ENCODE measurements at regions not wholly inside any gene's neighbourhood (a gene's known extent, or its start where the extent isn't known, plus 50 kb on each side); places are given as distances from the start of the nearest gene placed in this dataset.

DNA sequence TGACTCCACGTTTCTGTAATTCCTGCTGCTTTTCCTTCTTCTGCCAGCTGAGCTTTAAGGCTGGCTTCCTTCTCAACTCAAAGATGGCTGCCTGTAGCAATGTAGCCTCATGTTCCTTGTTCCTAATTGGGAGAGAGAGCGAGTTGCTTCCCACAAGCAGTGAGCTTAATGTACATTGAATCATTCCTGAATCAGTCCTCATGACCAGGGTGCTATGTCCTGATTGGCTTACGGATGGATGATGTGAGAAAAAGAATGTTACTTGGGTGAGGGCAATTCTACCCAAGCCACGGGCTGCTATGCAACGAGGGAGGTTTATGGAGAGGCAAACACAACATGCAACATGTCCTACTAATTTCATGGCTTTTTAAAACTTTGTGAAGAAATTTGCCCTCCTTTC is 356.2 kb downstream of the RASEF start:
- TF ChIP-seq, protein P1, sequence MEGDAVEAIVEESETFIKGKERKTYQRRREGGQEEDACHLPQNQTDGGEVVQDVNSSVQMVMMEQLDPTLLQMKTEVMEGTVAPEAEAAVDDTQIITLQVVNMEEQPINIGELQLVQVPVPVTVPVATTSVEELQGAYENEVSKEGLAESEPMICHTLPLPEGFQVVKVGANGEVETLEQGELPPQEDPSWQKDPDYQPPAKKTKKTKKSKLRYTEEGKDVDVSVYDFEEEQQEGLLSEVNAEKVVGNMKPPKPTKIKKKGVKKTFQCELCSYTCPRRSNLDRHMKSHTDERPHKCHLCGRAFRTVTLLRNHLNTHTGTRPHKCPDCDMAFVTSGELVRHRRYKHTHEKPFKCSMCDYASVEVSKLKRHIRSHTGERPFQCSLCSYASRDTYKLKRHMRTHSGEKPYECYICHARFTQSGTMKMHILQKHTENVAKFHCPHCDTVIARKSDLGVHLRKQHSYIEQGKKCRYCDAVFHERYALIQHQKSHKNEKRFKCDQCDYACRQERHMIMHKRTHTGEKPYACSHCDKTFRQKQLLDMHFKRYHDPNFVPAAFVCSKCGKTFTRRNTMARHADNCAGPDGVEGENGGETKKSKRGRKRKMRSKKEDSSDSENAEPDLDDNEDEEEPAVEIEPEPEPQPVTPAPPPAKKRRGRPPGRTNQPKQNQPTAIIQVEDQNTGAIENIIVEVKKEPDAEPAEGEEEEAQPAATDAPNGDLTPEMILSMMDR (IDR thresholded peaks at IDR 0.05): no peak
- Histone ChIP-seq H3K4me1 (no peaks in the 10 kb centered on the region), H3K4me3 (no peak overlapping the region), H3K9me3 (no peaks in the 10 kb centered on the region), H3K27me3 (no peaks in the 10 kb centered on the region), H3K27ac (no peak overlapping the region), H3K36me3 (no peaks in the 10 kb centered on the region)
- no peak for DNase-seq (ENCODE audit: low spot score)

DNA sequence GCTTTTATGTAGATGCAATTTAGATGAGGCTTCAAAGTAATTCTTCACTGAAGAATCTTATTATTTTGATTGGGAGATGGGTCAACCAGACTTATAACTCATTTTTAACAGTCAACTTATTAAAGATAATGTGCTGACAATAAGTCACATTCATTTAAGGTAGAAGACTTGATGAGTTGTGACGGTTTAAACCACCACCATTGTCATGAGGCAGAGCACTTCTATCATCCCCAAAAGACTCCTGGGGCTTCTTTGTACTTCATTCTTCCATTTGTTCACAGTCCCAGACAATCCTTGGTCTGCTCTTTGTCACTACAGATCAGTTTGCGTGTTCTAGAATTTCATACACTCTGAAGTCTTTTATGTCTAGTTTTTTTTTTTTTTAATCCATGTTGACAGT is 346.1 kb downstream of the RASEF start:
- H3K27me3 ChIP-seq: no peaks in the 10 kb centered on the region
- peaks cover 0 to 12% of the 10 kb centered on the region in 2 donors for H3K9me3 ChIP-seq
- TF ChIP-seq, protein P1 (IDR thresholded peaks at IDR 0.05): no peak
- H3K4me1 ChIP-seq: no peaks in the 10 kb centered on the region
- no peak overlapping the region for H3K4me3 ChIP-seq
- DNase-seq (ENCODE audit: low spot score): no peak
- H3K27ac ChIP-seq: no peak overlapping the region
- H3K36me3 ChIP-seq: no peaks in the 10 kb centered on the region

DNA sequence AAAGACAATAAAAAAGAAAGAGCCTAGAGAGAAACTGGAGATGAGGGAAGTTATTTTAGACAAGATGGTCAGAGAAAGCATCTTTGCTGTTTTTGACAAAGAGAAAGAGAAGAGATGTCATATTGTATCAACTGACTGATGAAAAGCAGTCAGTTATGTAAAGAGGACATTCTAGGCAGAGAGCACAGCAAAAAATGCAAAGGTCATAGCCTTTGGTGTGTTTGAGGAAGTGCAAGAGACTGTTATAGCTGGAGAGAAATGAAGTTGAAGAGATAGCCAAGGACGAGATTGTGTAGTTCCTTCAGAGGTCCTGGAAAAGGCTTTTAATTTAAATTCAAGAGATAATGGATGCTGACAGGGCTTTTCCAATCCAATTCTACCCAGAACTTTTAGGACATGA is 342.4 kb downstream of the RASEF start:
- TF ChIP-seq, protein P1 (IDR thresholded peaks at IDR 0.05): no peak

DNA sequence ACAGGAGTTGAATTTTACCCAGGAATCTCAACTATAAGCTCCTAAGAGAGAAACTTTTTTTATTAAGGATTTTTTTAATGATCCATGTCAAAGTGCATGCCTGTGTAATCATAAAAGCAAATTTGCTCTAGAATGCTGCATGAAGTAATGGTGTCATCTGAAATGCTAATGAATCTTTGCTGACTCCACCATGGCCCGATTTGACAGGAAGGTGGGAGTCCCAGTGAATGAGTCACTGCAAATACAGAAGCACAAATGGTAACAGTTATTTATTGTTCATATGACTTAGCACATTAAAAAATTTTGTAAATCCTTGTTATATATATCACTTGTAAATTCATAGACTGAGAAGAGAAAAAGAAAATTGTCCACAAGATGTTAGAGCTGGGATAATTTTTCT is 341.3 kb downstream of the RASEF start:
- no peaks in the 10 kb centered on the region for H3K4me1 ChIP-seq
- no peaks in the 10 kb centered on the region for H3K36me3 ChIP-seq
- H3K9me3 ChIP-seq: no peaks in the 10 kb centered on the region
- no peak for DNase-seq (ENCODE audit: low spot score)
- H3K4me3 ChIP-seq: no peak overlapping the region
- TF ChIP-seq, protein P1 (IDR thresholded peaks at IDR 0.05): no peak
- H3K27ac ChIP-seq: no peak overlapping the region
- H3K27me3 ChIP-seq: no peaks in the 10 kb centered on the region

More for the DNA sequence above, 342.4 kb downstream of the RASEF start:
- no peaks in the 10 kb centered on the region for H3K9me3 ChIP-seq
- no peak overlapping the region for H3K27ac ChIP-seq
- no peak for DNase-seq (ENCODE audit: low spot score)
- no peaks in the 10 kb centered on the region for H3K27me3 ChIP-seq
- no peaks in the 10 kb centered on the region for H3K4me1 ChIP-seq
- H3K4me3 ChIP-seq: no peak overlapping the region
- H3K36me3 ChIP-seq: no peaks in the 10 kb centered on the region

DNA sequence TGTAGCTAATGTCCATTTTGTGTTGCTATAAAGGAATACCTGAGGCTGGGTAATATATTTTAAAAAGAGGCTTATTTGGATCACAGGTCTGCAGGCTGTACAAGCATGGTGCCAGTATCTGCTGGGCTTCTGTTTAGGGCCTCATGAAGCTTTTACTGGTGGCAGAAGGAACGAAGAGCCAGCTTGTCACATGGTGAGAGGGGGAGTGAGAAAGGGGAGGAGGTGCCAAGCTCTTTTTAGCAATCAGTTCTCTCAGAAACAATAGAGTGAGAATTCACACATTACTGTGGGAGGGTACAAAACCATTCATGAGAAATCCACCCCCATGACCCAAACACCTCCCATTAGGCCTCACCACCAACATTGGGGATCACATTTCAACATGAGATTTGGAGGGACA is 340.9 kb downstream of the RASEF start:
- Histone ChIP-seq H3K4me1 (no peaks in the 10 kb centered on the region), H3K9me3 (no peaks in the 10 kb centered on the region), H3K4me3 (no peak overlapping the region), H3K27ac (no peak overlapping the region), H3K36me3 (no peaks in the 10 kb centered on the region), H3K27me3 (no peaks in the 10 kb centered on the region)
- no peak for DNase-seq (ENCODE audit: low spot score)
- TF ChIP-seq, protein P1 (IDR thresholded peaks at IDR 0.05): no peak

DNA sequence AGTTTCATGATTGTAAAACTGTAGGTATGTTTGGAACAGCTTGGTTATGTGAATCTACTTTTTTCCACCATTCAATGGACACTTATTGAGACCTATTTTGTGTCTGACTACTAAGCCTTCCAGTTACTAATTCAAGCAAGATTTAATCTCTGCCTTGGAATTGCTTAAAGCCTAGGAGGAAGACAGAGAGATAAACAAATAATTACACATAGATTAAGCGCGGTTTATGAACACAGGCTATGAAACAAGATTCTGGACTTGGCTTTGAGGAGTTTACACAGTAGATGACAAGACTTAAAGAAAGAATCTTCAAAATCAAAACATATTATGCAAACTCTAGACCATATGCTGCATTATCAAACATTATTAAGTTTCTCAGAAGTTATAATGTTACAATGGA is 340.4 kb downstream of the RASEF start:
- Histone ChIP-seq H3K4me3 (no peak overlapping the region), H3K27me3 (no peaks in the 10 kb centered on the region), H3K27ac (no peak overlapping the region), H3K36me3 (no peaks in the 10 kb centered on the region), H3K9me3 (no peaks in the 10 kb centered on the region), H3K4me1 (no peaks in the 10 kb centered on the region)
- TF ChIP-seq, protein P1 (IDR thresholded peaks at IDR 0.05): no peak
- no peak for DNase-seq (ENCODE audit: low spot score)

All from right atrium auricular region (tissue), 2 donors.